SU-DHL-6 (cell line): ENCODE measurements at regions not wholly inside any gene's neighbourhood (a gene's known extent, or its start where the extent isn't known, plus 50 kb on each side); places are given as distances from the start of the nearest gene placed in this dataset.

Experiments used
- H2AFZ ChIP-seq: fragments of 200-600 bp; sonication (generic); 2 replicates; pipeline ENCODE4 v1.6.1; 2014; ENCODE audit warnings: low read depth, mild to moderate bottlenecking, moderate library complexity, mixed read lengths, antibody characterized with exemption, low read length; ENCODE audit not compliant: severe bottlenecking
- H3F3A ChIP-seq: fragments of 200-600 bp; shearing (Covaris generic); 2 replicates; pipeline ENCODE4 v1.6.0; 2016; ENCODE audit warnings: antibody characterized with exemption, mild to moderate bottlenecking; ENCODE audit not compliant: insufficient read depth
- H3K27ac ChIP-seq: fragments of 200-600 bp; sonication (generic); 2 replicates; pipeline ENCODE4 v1.5.1; 2016; ENCODE audit warnings: low read depth, mild to moderate bottlenecking, low read length, moderate library complexity, mixed read lengths
- H3K27me3 ChIP-seq: fragments of 200-600 bp; sonication (generic), shearing (Covaris generic); 2 replicates; pipeline ENCODE4 v1.6.0; 2014; ENCODE audit warnings: mild to moderate bottlenecking, low read length
- H3K36me3 ChIP-seq: fragments of 200-600 bp; sonication (generic); 2 replicates; pipeline ENCODE4 v1.6.1; 2014; ENCODE audit warnings: mild to moderate bottlenecking, low read length, mixed read lengths
- H3K4me2 ChIP-seq: fragments of 300-600, 200-600 bp; shearing (Covaris generic), sonication (generic); 2 replicates; pipeline ENCODE4 v1.6.0; 2014; ENCODE audit warnings: low read length, low read depth, mild to moderate bottlenecking; ENCODE audit not compliant: poor library complexity, severe bottlenecking
- H3K4me3 ChIP-seq: fragments of 200-600 bp; sonication (generic); 2 replicates; pipeline ENCODE4 v1.5.1; 2014; ENCODE audit warnings: antibody characterized with exemption, low read length, mild to moderate bottlenecking, mixed read lengths; ENCODE audit not compliant: insufficient read depth, poor library complexity, severe bottlenecking
- H3K79me2 ChIP-seq: fragments of 200-600 bp; sonication (generic); 2 replicates; pipeline ENCODE4 v1.6.1; 2014; ENCODE audit warnings: mild to moderate bottlenecking, low read length, moderate library complexity; ENCODE audit not compliant: insufficient read depth
- H3K9ac ChIP-seq: fragments of 200-600 bp; sonication (generic); 2 replicates; pipeline ENCODE4 v1.7.0; 2014; ENCODE audit warnings: mild to moderate bottlenecking, low read length
- H3K9me2 ChIP-seq: fragments of 200-600 bp; sonication (generic); replicated peaks from 2 replicates; pipeline ENCODE4 v1.6.1; 2014; ENCODE audit warnings: low read length; ENCODE audit not compliant: insufficient read depth
- H3K9me3 ChIP-seq: fragments of 200-600 bp; sonication (generic); 2 replicates; pipeline ENCODE4 v1.6.1; 2014; ENCODE audit warnings: low read length, mixed read lengths; ENCODE audit not compliant: insufficient read depth
- H4K20me1 ChIP-seq: fragments of 200-600 bp; sonication (generic); 2 replicates; pipeline ENCODE4 v1.6.1; 2014; ENCODE audit warnings: low read depth, mild to moderate bottlenecking, antibody characterized with exemption, low read length, moderate library complexity, mixed read lengths
- EZH2phosphoT487 ChIP-seq: fragments of 200-600 bp; sonication (generic), shearing (Covaris generic); conservative IDR thresholded peaks from 2 replicates; pipeline ENCODE4 v1.6.1; 2018; ENCODE audit warnings: mild to moderate bottlenecking, antibody characterized with exemption, low read length, moderate library complexity, mixed read lengths
- TF ChIP-seq, protein P1 (sequence below): fragments of 200-600 bp; sonication (generic); IDR thresholded peaks from one replicate; pipeline ENCODE4 v1.5.1; 2017; ENCODE audit warnings: antibody characterized with exemption, mild to moderate bottlenecking, low read length, moderate library complexity; ENCODE audit not compliant: insufficient read depth, poor library complexity, severe bottlenecking

DNA sequence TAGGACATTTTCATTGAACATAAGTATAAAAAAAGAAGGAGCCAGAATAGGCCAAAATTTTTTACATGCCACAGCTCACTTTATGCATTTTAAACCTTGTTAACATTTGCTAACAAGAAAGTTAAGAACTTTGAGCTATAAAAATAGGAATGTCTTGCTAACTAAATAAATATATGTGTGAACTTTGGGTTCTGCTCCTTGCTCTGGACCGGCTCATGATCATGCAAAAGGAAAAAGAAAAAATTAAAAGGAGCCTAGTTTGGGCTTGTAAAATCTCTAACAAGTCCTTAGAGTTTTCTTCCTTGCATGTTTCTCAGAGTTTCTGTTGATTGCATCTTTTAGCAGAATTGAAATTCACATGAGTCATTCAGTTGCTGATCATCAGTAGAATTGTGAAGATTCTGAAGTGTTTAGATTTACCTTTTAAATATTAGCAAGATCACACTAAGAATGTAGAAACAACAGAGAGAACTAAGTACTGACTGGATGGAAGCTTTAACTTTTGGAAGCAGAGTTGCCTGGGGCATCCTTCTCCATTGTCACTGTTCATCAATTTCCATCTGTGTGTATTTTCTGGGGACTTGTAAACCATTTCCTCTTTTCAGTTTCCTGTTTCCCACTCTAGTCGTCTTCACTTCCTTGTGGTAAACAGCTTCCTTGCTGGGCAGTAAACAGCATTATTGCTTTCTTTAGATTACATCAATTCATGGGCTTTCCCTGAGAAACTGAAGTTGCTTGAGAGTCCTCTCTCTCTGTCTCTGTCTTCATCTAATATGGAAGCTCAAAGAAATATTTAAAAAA lies 458.4 kb upstream of the BTBD3 start:
- Histone ChIP-seq H3K36me3 (no peaks in the 10 kb centered on the region), H3K9ac (no peak overlapping the region), H3K27me3 (no peaks in the 10 kb centered on the region)

DNA sequence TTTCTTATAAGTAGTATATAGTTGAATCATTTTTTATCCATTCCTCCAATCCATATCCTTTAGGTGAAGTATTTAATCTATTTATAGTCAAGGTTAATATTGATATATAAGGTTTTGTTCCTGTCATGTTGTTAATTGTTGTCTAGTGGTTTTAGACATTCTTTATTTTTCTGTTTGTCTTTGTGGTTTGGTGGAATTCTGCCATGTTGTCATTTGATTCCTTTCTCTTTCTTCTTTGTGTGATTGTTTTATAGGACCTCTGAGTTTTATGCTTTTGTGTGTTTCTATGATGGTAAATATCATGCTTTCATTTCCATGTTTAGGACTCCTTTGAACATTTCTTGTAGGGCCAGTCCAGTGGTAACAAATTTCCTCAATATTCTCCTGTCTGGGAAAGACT lies 450.3 kb upstream of the BTBD3 start:
- Histone ChIP-seq H3F3A (no peaks in the 10 kb centered on the region), H3K4me2 (no peak overlapping the region), H4K20me1 (no peaks in the 10 kb centered on the region), H3K79me2 (no peaks in the 10 kb centered on the region), H3K9me2 (no peaks in the 10 kb centered on the region), H3K36me3 (no peaks in the 10 kb centered on the region), H3K27ac (no peak overlapping the region), H3K9ac (no peak overlapping the region), H3K27me3 (no peaks in the 10 kb centered on the region), H2AFZ (no peak overlapping the region), H3K4me3 (no peak overlapping the region), H3K9me3 (no peaks in the 10 kb centered on the region; the same call in 1 of the 2 replicates)
- TF ChIP-seq EZH2phosphoT487 = no peak
- TF ChIP-seq, protein P1, sequence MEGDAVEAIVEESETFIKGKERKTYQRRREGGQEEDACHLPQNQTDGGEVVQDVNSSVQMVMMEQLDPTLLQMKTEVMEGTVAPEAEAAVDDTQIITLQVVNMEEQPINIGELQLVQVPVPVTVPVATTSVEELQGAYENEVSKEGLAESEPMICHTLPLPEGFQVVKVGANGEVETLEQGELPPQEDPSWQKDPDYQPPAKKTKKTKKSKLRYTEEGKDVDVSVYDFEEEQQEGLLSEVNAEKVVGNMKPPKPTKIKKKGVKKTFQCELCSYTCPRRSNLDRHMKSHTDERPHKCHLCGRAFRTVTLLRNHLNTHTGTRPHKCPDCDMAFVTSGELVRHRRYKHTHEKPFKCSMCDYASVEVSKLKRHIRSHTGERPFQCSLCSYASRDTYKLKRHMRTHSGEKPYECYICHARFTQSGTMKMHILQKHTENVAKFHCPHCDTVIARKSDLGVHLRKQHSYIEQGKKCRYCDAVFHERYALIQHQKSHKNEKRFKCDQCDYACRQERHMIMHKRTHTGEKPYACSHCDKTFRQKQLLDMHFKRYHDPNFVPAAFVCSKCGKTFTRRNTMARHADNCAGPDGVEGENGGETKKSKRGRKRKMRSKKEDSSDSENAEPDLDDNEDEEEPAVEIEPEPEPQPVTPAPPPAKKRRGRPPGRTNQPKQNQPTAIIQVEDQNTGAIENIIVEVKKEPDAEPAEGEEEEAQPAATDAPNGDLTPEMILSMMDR = no peak

More for the DNA sequence above, 458.4 kb upstream of the BTBD3 start:
- no peaks in the 10 kb centered on the region for H3F3A ChIP-seq
- no peaks in the 10 kb centered on the region for H4K20me1 ChIP-seq
- no peak overlapping the region for H2AFZ ChIP-seq
- no peaks in the 10 kb centered on the region for H3K79me2 ChIP-seq
- no peak overlapping the region for H3K4me2 ChIP-seq
- H3K27ac ChIP-seq = no peak overlapping the region
- H3K9me3 ChIP-seq = no peaks in the 10 kb centered on the region
- H3K4me3 ChIP-seq = no peak overlapping the region
- no peaks in the 10 kb centered on the region for H3K9me2 ChIP-seq
- TF ChIP-seq EZH2phosphoT487 = no peak
- TF ChIP-seq, protein P1 = no peak

DNA sequence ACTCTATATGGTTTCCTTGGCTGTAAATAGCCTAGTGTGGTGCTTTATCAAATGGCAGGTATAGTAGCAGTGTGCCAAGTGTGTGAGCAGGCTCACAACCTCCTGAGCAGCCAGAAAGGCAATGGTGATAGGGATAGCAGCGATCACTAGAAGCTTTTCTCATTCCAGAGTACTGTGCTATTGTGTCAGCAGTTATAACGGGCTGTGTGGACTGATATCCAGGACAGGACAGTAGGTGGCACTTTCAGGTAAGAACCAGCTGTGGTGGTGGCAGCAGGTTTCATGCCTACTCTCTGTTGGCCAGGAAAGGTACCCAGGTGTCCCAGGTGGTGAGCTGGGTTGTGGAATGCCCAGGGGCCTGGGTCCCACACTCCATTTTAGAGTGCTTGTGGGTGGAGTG lies 448.8 kb upstream of the BTBD3 start:
- H3K36me3 ChIP-seq = no peaks in the 10 kb centered on the region
- H3K79me2 ChIP-seq = no peaks in the 10 kb centered on the region
- no peaks in the 10 kb centered on the region for H3K27me3 ChIP-seq
- H2AFZ ChIP-seq = no peak overlapping the region
- H3K4me3 ChIP-seq = no peak overlapping the region
- no peak overlapping the region for H3K9ac ChIP-seq
- no peaks in the 10 kb centered on the region for H3F3A ChIP-seq
- H3K4me2 ChIP-seq = no peak overlapping the region
- no peaks in the 10 kb centered on the region for H3K9me2 ChIP-seq
- no peaks in the 10 kb centered on the region; the same call in 1 of the 2 replicates for H3K9me3 ChIP-seq
- H3K27ac ChIP-seq = no peak overlapping the region
- H4K20me1 ChIP-seq = no peaks in the 10 kb centered on the region
- TF ChIP-seq, protein P1 = no peak
- no peak for TF ChIP-seq EZH2phosphoT487
